OCI-LY7 (cell line): ENCODE measurements at regions not wholly inside any gene's neighbourhood (a gene's known extent, or its start where the extent isn't known, plus 50 kb on each side); places are given as distances from the start of the nearest gene placed in this dataset.

ENCODE experiments used
- BruUV-seq: library from RNA; stranded (reverse); fragments of 400-500 nt; replicated peaks from 2 replicates; lab custom pipeline; 2021; lab: Mats Ljungman, UMichigan
- CTCF ChIA-PET: fragments of 300-600 bp; sonication (Branson Sonifier 250); formaldehyde crosslinking; loops from one replicate; lab custom pipeline; 2022; ENCODE audit warnings: antibody characterized with exemption; ENCODE audit not compliant: unreplicated experiment; lab: Charles Lee
- POLR2A ChIA-PET: fragments of 300-600 bp; sonication (Branson Sonifier 250); formaldehyde crosslinking; loops from one replicate; lab custom pipeline; 2022; ENCODE audit warnings: antibody characterized with exemption; lab: Charles Lee
- DNase-seq: peaks from one replicate; pipeline ENCODE4 v3.0.0-alpha.2; 2015; ENCODE audit warnings: low spot score
- H2AFZ ChIP-seq: fragments of 200-600 bp; sonication (generic), shearing (Covaris generic); 2 replicates; pipeline ENCODE4 v1.6.1; 2014; ENCODE audit warnings: mild to moderate bottlenecking, antibody characterized with exemption, low read length, moderate library complexity
- H3K27ac ChIP-seq: fragments of 200-600 bp; sonication (generic); 2 replicates; pipeline ENCODE4 v1.5.1; 2014; ENCODE audit warnings: mixed run types, low read depth, mild to moderate bottlenecking, moderate library complexity, low read length, inconsistent platforms; ENCODE audit not compliant: poor library complexity, severe bottlenecking
- H3K36me3 ChIP-seq: fragments of 200-600 bp; sonication (generic); 2 replicates; pipeline ENCODE4 v1.6.1; 2014; ENCODE audit warnings: mild to moderate bottlenecking, antibody characterized with exemption, low read length, moderate library complexity, mixed read lengths; ENCODE audit not compliant: insufficient read depth
- H3K4me1 ChIP-seq: fragments of 200-600 bp; sonication (generic); 2 replicates; pipeline ENCODE4 v1.5.1; 2014; ENCODE audit warnings: mild to moderate bottlenecking, low read length; ENCODE audit not compliant: insufficient read depth, poor library complexity, severe bottlenecking
- H3K4me2 ChIP-seq: fragments of 200-600 bp; sonication (generic); 2 replicates; pipeline ENCODE4 v1.6.1; 2014; ENCODE audit warnings: mild to moderate bottlenecking, low read length
- H3K4me3 ChIP-seq: fragments of 200-600 bp; sonication (generic); 2 replicates; pipeline ENCODE4 v1.5.1; 2014; ENCODE audit warnings: mild to moderate bottlenecking, low read depth, low read length; ENCODE audit not compliant: poor library complexity, severe bottlenecking
- H3K79me2 ChIP-seq: fragments of 200-600 bp; sonication (generic); 2 replicates; pipeline ENCODE4 v1.6.1; 2016; ENCODE audit warnings: low read depth, mild to moderate bottlenecking, low read length, moderate library complexity, mixed read lengths; ENCODE audit not compliant: insufficient read depth
- H3K9me2 ChIP-seq: fragments of 200-600 bp; sonication (generic); 2 replicates; pipeline ENCODE4 v1.6.1; 2016; ENCODE audit warnings: mild to moderate bottlenecking, low read length, mixed read lengths; ENCODE audit not compliant: insufficient read depth
- H3K9me3 ChIP-seq: fragments of 200-600 bp; sonication (generic); 2 replicates; pipeline ENCODE4 v1.6.1; 2014; ENCODE audit warnings: mild to moderate bottlenecking, mixed run types, low read length, mixed read lengths
- H4K20me1 ChIP-seq: fragments of 200-600 bp; sonication (generic); 2 replicates; pipeline ENCODE4 v1.6.1; 2014; ENCODE audit warnings: mild to moderate bottlenecking, antibody characterized with exemption, low read length, moderate library complexity, mixed read lengths; ENCODE audit not compliant: insufficient read depth
- CTCF ChIP-seq: fragments of 200-600 bp; sonication (generic); conservative IDR thresholded peaks from 2 replicates; pipeline ENCODE4 v1.5.1; 2014; ENCODE audit warnings: mild to moderate bottlenecking, antibody characterized with exemption, low read length, moderate library complexity, mixed read lengths
- EZH2phosphoT487 ChIP-seq: fragments of 200-600 bp; sonication (generic); IDR thresholded peaks from 2 replicates; pipeline ENCODE4 v1.6.1; 2018; ENCODE audit warnings: low read depth, borderline replicate concordance, mild to moderate bottlenecking, mixed run types, antibody characterized with exemption, low read length, moderate library complexity, mixed read lengths
- intact Hi-C: fragments of 100-400 bp; cut with micrococcal nuclease; formaldehyde crosslinking; loops from one replicate; pipeline ENCODE4 v1.10.0; 2022; ENCODE audit not compliant: unreplicated experiment

DNA sequence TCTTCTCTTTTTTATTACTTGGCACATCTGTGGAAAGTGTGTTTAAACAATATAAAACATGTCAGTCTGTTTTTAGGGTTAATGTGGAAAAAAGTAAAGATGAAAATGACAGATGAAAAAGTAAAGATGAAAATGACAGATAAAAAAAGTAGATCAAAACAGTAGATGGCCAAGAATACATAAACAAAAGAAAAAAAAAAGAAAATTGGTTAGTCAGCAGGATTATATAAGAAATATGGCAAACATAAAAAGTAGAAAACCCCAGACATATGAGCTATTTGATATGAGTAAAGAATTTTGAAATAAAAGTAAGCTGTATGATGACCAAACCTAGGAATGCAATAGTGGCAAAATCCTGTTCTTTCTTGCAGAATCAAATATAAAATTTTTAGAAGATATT lies 365.7 kb upstream of the AKR1E2 start:
- CTCF ChIA-PET, result no interaction called here
- POLR2A ChIA-PET, result interaction anchor here (0.6 kb wide), 1 partner anchor 133 kb away, joined by 3 read pairs; no protein-coding TSS in a partner anchor

DNA sequence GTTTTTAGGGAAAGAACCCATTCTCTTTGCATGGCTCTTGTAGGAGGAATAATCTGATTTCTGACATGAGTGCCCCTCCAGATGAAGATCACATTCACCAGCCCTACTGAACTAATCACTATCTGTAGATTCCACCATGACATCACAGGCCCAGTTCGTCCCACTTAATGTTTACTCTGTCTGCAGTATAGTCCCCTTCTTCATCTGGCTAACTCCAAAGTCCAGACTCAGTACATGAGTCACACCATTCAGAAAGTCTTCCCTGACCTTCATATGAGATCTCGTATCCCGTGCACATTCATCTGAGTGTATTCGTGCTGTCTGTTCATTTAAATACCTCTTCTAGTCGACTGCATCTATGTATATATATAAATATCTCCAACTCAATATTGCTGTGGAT lies 366.5 kb upstream of the AKR1E2 start:
- no peaks in the 10 kb centered on the region for H3K36me3 ChIP-seq
- no peaks in the 10 kb centered on the region for H3K4me1 ChIP-seq
- ChIA-PET CTCF (no interaction called here), POLR2A (no interaction called here)
- no peak overlapping the region for H3K27ac ChIP-seq
- no peak overlapping the region for H3K4me3 ChIP-seq
- no peaks in the 10 kb centered on the region for H4K20me1 ChIP-seq
- no TSS peak for BruUV-seq
- TF ChIP-seq EZH2phosphoT487, result no peak
- TF ChIP-seq CTCF, result no peak
- H3K9me3 ChIP-seq, result no peaks in the 10 kb centered on the region
- intact Hi-C loops, result no loop called here
- DNase-seq, result no peak
- H3K79me2 ChIP-seq, result no peaks in the 10 kb centered on the region
- no peaks in the 10 kb centered on the region for H3K9me2 ChIP-seq
- H3K4me2 ChIP-seq, result no peak overlapping the region
- H2AFZ ChIP-seq, result no peak overlapping the region

More for the DNA sequence above, 365.7 kb upstream of the AKR1E2 start:
- Histone ChIP-seq H3K9me3 (no peaks in the 10 kb centered on the region), H3K27ac (no peak overlapping the region), H3K4me3 (no peak overlapping the region), H4K20me1 (no peaks in the 10 kb centered on the region), H3K36me3 (no peaks in the 10 kb centered on the region), H3K4me2 (no peak overlapping the region), H3K4me1 (no peaks in the 10 kb centered on the region), H2AFZ (no peak overlapping the region), H3K9me2 (no peaks in the 10 kb centered on the region), H3K79me2 (no peaks in the 10 kb centered on the region)
- no TSS peak for BruUV-seq
- no peak for DNase-seq
- intact Hi-C loops, result no loop called here
- no peak for TF ChIP-seq CTCF

DNA sequence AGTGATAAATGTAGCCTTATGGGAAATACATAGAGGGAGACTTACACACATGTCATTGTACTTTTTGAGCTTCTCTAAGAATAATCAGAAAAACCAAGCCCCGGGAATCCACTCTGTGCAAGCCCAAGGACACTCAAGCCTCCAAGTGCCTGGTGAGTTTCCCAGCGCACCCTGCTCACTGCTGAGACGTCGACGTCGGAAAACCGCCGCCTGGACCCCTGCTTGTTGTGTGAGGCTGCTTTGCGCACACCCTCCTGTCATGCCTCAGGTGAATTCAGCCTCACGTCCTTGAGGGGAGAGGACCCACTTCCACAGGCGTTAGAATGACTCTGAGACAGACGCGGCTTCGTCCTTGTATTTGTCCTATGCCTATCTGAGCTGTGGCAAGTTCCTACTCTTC lies 368.4 kb upstream of the AKR1E2 start:
- DNase-seq, result no peak
- no peak overlapping the region for H3K4me2 ChIP-seq
- POLR2A ChIA-PET, result interaction anchor here (0.6 kb wide), 1 partner anchor 116 kb away, joined by 3 read pairs; no protein-coding TSS in a partner anchor
- H4K20me1 ChIP-seq, result no peaks in the 10 kb centered on the region
- no peak overlapping the region for H3K27ac ChIP-seq
- H3K4me1 ChIP-seq, result no peaks in the 10 kb centered on the region
- no peak overlapping the region for H3K4me3 ChIP-seq
- H3K9me3 ChIP-seq, result no peaks in the 10 kb centered on the region
- no peaks in the 10 kb centered on the region for H3K9me2 ChIP-seq
- intact Hi-C loops, result no loop called here
- H3K36me3 ChIP-seq, result no peaks in the 10 kb centered on the region
- no peaks in the 10 kb centered on the region for H3K79me2 ChIP-seq
- H2AFZ ChIP-seq, result no peak overlapping the region
- CTCF ChIA-PET, result no interaction called here
- BruUV-seq, result no TSS peak
- TF ChIP-seq EZH2phosphoT487 (no peak), CTCF (no peak)
